LNCAP (cell line): ENCODE measurements at regions not wholly inside any gene's neighbourhood (a gene's known extent, or its start where the extent isn't known, plus 50 kb on each side); places are given as distances from the start of the nearest gene placed in this dataset.

Experiments
- CTCF ChIP-seq: fragments of 450-650 bp; IDR thresholded peaks from 2 replicates; pipeline ENCODE4 v1.5.1; 2017; ENCODE audit warnings: mild to moderate bottlenecking

- TF ChIP-seq CTCF: no peak
Measured at GRCh38 chr5:18742830-18743229, 1108.6 kb downstream of the TAF11L14 start.

DNA sequence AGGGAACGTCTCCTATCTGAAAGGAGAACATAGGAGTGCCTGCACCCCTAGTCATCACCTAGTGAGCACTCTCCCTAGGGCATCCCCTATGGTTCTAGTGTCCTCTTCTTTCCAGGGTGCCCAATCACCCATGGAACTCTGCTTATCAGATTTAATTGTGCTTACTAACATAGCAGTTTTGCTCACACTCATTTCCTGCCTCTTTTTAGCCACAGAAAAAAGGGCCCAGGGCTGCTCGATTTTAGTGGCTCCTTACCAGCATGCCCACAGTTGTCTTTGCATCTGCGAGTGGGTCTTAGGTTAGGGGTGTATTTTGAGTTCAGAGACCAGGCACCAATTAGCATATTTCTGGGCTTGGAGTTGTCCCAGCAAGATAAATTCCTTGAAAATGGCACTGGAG is 1110.2 kb downstream of the TAF11L14 start:
- TF ChIP-seq CTCF: no peak

- TF ChIP-seq CTCF: no peak
Measured at GRCh38 chr5:18745042-18745987, 1111.1 kb downstream of the TAF11L14 start.

- TF ChIP-seq CTCF: no peak
Measured at GRCh38 chr5:18745988-18746615, 1111.8 kb downstream of the TAF11L14 start.

GRCh38 chr5:18749763-18750162 is 1115.5 kb downstream of the TAF11L14 start:
- TF ChIP-seq CTCF: no peak

- TF ChIP-seq CTCF: no peak
Measured at GRCh38 chr5:18752317-18752716, 1118.1 kb downstream of the TAF11L14 start.

- no peak for TF ChIP-seq CTCF
Measured at GRCh38 chr5:18754201-18754600, 1119.9 kb downstream of the TAF11L14 start.
